ENCODE measurements at regions not wholly inside any gene's neighbourhood (a gene's known extent, or its start where the extent isn't known, plus 50 kb on each side); places are given as distances from the start of the nearest gene placed in this dataset.
"Not testable (repeated sequence)": the region's sequence is repeated elsewhere in the genome, so short reads cannot be mapped to it uniquely, and the experiment has no call there.

DNA sequence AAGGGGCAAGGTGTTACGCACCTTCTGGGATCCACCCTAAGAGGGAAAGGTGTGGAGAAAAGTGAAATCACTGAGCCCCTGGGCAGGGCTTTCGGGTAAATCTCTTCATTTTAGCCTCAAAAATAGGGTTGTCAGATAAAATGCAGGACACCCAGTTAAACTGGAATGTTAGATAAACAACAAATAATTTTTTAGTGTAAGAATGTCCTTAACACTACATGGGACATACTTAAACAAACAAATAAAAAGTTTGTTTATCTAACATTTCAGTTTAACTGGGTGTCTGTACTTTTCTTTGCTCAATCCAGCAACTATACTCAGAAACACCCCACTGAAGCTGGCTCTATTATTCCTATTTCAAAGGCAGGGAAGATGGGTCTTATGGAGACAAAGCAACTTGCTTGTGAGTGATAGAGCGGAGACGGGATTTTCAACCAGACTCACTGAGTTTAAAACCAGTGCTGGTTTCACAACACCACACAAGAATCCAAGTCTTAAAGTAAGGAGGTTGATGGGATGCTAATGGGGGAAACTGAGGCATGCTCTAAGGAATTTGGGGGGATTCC lies 144.8 kb upstream of the RBPJ start:
- no peak for DNase-seq (ENCODE audit: low spot score)

DNA sequence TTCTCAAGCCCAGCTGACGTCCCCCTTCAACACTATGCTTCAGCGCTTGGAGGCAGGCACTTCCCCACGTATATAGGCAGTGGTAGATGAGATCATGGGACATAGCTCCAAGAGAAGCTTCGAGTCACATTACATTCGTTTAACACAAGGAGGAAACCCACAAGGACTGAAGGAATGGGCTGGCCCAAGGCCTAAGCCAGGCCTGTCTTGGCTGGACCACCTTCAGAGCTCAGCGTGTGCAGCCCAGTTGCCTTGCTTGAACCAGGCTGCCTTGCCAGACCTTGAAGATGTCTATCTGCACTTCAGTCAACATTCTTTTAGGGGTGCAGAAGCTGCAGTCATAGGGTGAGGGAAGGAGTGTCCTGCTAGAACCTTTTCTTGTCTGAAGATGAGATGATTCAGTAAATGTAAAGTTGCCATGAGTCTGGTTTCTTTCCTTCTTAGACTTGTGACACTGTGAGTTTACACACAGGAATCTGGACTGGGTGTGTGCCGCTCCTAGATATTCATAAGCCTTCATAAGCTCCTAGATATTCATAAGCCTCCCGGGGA lies 144.1 kb upstream of the RBPJ start:
- DNase-seq (ENCODE audit: low spot score): no peak

DNA sequence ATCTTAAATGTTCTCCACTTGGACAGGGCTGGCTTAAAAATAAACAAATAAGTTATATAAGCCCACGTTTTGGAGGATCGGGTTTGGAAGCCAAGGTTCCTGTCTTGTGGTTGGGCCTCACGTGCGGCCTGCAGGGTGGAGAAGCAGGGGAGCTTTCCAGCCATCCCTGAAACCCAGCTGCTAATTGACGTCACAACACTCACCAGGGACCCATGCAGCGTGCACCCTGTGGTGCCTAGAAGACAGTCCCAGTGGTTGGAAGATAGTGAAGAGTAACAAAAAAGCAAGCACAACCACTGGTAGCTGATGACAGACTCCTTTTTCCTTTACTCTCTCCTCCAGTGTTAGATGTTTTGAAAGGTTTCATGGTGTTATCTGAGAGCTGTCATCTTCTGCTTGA lies 142.0 kb upstream of the RBPJ start:
- DNase-seq (ENCODE audit: low spot score): no peak

DNA sequence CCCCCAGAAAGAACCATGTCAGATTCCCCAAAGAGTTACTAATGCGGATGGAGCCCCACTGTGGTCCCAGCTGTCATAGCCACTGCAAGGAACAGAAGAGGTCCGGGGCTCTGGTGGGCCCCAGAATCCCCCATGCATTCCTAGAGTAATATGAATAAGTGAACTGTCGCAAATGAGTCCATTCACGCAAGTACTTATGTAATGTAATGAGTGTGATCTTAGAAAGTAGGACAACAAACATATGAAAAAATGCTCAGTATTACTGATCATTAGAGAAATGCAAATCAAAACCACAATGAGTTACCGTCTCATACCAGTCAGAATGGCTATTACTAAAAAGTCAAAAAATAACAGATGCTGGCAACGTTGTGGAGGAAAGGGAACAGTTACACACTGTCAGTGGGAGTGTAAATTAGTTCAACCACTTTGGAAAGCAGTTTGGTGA lies 141.5 kb upstream of the RBPJ start:
- no peak for DNase-seq (ENCODE audit: low spot score)

DNA sequence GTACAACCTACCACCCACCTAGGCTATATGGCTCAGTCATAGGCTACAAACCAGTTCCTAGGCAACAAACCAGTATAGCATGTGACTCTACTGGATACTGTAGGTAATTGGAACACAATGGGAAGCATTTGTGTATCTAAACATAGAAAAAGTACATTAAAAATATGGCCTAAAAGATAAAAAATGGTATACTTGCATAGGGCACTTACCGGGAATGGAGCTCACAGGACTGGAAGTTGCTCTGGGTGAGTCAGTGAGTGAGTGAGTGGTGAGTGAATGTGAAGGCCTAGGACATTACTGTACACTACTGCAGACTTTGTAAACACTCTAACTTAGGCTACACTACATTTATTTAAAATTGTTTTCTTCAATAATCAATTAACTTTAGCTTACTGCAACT lies 139.2 kb upstream of the RBPJ start:
- no peak for DNase-seq (ENCODE audit: low spot score)

DNA sequence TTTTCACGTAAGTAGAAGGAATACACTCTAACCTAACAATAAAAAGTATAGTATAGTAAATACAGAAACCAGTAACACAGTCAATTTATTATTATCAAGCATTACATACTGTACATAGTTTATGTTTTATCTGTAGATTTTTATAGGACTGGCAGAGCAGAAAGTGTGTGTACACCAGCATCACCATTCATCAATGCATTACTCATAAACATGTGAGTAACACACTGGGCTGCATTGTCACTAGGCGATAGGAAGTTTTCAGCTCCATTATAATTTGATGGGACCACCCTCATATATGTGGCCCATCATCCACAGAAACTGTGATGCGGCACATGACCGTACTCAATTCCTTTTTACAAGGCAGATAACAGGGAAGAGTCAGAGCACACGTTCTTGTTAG lies 137.8 kb upstream of the RBPJ start:
- DNase-seq (ENCODE audit: low spot score): no peak

DNA sequence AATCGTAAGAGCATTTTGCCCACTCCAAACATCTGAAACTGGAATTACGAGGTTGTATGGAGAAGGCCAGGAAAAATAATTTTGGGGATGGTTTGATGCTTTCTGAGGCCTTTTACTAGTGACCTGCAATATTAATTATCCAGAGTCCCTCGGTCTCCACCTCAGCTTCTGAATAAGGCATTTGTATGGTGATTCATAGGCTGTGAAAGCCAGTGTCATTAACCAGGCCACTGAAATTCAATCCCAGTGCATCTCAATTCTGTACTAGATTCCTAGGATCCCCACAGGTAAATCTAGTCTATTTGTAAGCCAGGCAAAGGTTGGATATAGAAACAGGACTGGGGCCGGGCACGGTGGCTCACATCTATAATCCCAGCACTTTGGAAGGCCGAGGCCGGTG lies 135.4 kb upstream of the RBPJ start:
- no peak for DNase-seq (ENCODE audit: low spot score)

DNA sequence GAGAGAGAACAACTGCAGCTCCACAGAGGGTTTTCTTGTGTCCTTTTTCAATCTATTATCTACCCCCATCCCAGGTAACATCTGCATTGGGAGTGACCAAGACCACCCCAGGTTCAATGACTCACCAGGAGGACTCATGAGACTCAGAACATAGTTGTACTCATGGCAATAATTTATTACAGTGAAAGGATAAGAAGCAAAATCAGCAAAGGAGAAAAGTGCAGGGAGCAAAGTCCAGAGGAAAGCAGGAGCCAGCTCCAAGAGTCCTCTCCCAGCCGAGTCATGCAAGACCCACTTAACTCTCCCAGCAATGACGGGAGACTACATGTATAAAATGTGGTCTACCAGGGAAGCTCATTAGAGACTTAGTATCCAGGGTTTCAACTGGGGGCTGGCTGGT lies 129.5 kb upstream of the RBPJ start:
- DNase-seq (ENCODE audit: low spot score): no peak

DNA sequence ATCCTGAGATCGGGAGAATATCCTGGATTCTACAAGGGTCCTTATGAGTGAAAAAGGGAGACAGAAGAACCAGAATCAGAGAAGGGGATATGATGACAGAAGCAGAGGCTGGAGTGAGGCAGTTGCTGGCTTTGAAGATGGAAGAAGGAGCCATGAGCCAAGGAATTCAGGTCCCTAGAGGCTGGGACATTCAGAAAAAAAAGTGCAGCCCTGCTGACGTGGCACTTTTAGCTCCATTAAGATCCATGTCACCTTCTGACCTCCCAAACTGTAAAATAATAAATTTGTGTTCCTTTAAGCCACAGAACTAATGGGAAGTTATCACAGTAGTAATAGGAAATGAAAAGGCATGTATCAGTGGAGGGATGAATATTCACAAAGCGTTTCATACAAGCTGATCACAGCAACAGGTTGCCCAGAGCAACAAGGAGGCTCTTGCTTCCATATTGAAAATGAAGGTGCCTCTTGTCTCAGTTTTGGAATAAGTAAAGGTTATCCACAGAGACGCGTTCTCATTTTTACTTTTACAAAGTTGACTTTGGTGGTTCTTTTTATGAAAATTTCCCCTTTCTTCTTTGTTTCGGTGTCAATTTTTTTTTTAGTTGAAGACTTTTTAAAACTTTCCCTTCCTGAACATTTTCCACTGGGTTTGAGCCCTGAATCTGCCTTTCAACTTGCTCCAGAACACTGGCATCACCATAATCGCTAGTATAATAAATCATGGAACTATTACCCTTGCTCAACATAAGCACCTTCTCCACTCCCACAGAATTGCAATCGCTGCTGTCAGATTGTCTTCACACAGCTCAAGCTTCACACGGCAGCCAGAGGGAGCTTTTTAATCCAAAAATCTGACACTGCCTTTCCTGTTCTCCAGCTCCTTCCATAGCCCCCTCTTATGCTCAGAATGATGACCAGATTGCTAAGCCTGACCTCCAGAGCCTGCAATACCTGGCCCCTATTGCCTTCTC lies 127.6 kb upstream of the RBPJ start:
- DNase-seq (ENCODE audit: low spot score): no peak

DNA sequence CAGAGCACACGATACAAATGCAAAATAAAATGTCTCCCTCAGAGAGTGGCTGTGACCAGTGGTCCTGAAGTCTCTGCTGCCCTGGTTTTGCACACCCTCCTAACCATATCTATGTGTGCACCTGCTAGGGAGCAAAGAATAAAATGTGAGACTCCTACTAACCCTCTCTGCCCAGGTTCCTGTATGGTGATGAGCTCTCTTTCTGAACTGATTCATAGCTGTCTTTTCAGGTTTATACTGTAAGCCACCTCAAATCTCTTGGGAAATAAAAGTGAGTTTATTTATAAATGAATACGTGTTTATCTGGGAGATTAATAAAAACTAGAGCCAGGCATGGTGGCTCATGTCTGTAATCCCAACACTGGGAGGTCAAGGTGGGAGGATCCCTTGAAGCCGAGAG lies 126.0 kb upstream of the RBPJ start:
- DNase-seq (ENCODE audit: low spot score): no peak

DNA sequence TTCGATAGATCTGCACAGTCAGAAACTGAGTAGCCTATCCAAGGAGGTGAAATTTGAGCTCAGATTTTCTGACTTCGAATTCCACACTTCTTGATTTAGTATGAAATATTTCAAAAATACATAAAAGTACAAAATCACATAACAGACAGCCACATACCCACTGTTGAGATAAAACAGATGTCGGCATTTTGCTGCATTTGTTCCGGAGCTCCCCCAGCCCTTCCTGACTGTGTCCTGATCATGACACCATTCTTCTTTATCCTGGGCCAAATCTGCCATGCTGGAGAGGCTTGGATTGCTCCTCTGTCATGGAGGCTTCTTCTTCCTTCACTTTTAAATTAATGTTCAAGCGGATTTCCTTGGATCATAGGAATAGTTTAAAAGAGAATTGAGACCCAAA lies 124.2 kb upstream of the RBPJ start:
- no peak for DNase-seq (ENCODE audit: low spot score)

DNA sequence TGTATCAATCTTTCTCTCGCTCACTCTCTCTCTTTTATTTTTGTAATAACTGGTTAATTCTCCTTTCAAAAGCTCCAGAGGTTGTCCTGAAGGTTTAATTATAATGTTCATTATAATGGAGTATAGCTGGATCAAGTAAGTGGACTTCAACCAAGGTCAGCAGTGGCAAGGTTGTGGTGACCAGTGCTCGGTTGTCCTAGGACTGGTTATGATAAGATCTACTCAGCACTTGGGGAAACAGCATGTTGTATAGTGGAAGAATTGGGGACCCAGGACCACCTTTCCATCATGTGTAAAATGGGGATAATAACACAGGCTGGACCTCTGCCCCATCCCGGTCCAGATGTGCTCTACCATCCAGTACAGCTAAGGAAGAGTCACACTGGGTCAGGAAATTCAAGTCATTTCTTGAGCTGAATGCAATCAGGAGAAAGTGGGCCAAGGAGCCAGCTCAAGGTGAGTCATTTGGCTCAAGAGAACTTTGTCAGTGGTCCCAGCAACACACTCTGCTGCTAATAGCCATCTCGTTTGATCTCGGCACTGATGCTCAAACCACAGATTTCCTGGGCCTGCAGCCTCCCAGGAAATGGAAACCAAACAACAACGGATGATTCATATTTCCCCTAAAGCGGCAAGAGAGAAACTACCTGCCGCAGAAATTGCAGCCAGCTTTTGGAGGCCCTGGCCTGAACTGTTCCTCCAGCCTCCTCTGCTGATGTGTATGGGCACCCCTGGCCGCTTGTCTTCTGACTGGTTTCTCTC lies 123.6 kb upstream of the RBPJ start:
- DNase-seq (ENCODE audit: low spot score): peak; percentile 87

DNA sequence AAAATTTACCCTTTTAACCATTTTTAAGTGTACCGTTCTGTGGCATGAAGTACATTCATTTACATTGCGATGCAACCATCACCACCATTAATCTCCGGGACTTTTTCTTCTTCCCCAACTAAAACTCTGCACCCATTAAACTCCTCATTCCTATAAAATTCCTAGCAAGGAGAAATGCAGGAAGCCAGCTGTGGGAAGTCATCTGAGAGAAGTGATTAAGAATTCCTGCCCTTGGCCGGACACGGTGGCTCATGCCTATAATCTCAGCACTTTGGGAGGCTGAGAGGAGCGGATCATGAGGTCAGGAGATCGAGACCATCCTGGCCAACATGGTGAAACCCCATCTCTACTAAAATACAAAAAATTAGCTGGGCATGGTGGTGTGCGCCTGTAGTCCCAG lies 121.9 kb upstream of the RBPJ start:
- DNase-seq (ENCODE audit: low spot score): not testable (repeated sequence)

DNA sequence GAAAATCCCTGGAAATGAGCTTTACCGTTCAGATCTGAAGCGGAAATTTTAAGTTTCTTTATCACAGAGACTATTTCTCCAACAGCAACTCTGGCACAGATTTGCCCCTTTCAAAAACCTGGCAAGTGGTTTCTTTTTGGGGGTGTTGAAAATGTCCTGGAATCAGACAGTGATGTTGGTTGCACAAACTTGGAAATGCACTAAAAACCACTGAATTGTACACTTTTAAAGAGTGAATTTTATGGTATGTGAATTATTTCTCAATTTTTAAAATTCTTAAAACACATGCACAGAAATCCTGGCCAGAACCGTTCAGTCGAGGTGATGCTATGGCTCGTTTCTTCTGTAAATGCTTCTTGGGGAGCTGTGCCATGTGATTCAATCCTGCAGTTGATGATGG lies 121.2 kb upstream of the RBPJ start:
- DNase-seq (ENCODE audit: low spot score): no peak

DNA sequence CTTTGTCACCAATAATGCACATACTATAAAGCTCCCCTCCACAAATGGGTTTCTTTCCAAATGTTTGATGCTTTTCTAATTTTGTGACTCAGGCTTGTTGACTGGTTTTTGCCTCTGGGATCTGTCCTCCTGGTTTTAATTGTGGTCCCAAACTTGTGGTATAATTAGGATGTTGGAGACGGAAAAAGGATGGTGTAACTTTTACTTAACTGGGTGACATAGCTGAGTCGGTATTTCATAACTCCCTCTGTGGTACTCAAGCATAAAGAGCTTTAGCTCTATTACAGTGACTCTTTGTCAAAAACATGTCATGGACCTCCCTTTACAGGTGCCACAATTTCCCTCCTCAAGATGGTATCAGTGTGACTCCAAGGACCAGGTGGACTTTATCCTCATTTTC lies 119.7 kb upstream of the RBPJ start:
- DNase-seq (ENCODE audit: low spot score): no peak

DNA sequence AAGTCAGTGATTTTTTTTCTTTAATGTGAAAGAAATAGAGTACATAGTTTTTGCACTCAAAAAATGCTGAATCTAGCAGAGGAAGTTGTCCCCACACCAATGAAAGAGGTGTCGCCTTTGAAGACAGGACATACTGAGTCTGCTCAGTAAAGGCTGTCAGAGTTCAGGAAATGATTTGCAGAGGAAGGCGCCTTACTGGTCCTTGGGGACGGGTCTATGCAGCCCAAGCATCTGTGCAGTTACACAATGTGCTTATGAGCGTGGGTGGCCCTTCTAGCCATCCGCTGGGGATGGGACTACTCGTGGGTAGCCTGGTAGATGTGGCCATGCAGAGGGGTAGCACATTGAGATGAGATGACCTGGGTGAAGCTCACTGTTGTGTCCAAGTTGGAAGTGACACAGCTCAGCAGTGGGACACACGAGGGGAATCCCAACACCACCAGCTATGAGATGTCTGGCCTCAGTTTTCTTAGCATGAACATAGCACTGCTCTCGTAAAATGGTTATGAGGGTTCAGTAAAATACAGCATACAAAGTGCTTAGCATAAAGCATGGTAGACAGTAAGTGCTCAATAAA lies 116.5 kb upstream of the RBPJ start:
- peak; percentile 47 for DNase-seq (ENCODE audit: low spot score)

DNA sequence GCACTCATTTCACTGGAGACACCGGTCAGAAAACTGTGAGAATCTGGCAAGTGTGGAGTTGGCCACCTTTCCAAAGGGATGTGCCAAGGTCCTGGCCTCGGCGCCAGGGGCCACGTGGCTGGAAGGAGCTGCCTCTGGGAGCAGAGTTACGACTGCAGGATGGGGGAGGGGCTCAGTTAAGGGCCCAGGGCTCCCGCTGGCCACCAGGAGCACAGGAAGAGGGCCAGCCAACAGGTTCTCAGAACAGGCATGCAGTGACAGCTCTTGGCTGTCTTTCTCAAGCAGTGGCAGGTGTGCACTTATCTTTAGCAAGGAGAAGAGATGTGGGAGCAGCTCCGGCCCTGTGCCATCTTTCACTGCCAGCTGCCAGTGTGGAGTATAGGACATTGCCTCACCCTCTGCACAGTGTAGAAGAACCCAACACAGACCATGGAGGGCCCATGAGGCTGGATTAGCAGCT lies 115.9 kb upstream of the RBPJ start:
- DNase-seq (ENCODE audit: low spot score): no peak

DNA sequence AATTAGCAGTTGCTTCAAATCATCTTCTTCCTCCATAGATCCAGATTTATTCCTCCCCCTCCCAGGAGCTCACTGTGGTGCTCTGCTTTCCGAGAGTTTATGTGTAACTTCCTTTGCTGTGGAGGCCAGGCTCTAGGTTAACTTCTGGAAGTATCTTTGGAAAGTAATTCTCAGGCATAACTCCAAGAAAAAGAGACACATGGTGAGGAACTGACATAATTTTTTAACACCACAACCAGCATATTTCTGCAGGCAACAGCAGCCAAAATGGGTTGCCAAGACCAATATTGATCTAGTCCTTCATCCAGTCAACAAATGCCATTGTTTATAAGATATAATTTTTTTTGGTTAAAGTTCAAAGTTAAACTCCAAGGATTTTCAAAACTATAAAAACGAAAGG lies 114.5 kb upstream of the RBPJ start:
- DNase-seq (ENCODE audit: low spot score): no peak

DNA sequence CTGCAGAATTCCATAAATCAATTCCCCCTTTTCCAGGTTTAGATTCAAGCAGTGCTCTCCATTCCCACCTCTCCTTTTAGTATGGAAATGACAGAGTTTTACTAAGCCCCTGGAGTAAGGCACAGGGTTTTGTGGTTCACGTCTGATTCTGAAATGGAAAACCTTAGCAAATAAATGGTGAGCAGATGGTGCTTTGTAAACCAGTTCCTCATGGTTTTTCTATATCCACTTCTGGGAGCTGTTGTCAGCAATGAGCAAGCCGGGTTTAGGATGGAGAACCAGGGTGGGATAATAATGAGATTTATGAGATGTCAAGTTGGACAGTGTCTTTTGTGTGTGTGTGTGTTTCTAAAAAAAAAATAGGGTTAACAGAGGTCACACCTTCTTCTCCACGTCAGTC lies 113.8 kb upstream of the RBPJ start:
- no peak for DNase-seq (ENCODE audit: low spot score)

DNA sequence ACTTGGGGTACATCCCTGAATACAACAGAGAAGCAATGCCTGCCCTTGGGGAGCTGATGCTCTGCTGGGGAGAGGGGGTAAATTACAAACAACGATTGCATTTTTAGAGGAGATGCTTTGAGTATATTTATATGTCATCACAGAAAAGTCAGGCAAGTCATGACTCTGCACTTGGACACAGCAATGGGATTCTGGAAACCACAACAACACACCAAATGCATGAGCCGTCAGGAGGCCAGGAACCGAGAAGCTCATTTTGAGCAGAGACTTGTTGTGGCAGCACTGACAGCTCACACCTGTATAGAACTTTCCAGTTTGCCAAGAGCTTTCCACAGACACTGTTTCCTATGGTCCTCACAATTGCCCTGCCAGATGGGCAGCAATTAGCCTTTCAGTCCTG lies 113.2 kb upstream of the RBPJ start:
- no peak for DNase-seq (ENCODE audit: low spot score)

DNA sequence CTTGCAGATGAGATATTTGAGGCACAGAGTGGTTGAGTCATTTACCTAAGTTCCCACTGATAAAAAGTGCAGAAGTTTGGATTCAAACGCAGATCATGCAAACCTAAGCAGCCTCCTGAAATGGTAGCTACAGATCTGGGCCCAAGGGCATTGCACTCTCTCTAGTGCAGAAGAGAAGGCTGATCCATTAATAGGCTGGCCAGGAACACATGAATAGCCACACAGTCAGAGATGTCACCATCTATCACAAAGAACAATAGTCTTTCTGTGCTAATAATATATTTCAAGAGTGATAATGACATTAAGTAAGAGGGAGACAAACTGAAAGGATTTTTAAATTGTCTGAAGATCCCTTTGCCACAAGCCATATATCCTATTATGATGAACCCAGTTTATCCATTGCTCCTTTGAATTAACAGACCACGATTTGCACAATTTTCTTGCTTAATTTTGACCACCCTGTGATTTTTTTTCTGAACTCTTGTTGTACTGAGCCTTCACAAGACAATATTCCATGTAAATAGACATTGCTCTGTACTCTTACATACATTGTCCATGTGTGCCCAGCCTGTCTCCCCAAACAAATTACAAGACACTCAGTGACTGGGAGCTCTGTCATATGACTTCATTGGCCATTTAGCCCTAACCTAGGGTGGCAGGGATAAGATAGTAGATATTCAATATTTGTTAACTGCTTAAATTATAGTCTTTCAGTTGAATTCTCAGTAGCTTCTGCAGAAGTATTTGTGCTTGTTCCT lies 112.4 kb upstream of the RBPJ start:
- DNase-seq (ENCODE audit: low spot score): no peak

Measured in CD4-positive, alpha-beta T cell treated with Interleukin-2 at 100 ng/mL for 4 hours (primary cell).